GM19397 (cell line): ENCODE measurements at regions not wholly inside any gene's neighbourhood (a gene's known extent, or its start where the extent isn't known, plus 50 kb on each side); places are given as distances from the start of the nearest gene placed in this dataset.
A peak's percentile ranks its signal among the peaks of the same experiment; 100 is the strongest.

Experiments used
- ATAC-seq: cut with Tn5 transposase; IDR thresholded peaks from one replicate; pipeline ENCODE4 v1.9.1; 2021; ENCODE audit warnings: mild to moderate bottlenecking, moderate library complexity; ENCODE audit not compliant: unreplicated experiment

GRCh38 chr14:46788994-46789393 lies 137.4 kb upstream of the RPL10L start:
- no peak for ATAC-seq

- ATAC-seq = no peak
Measured at GRCh38 chr14:46782281-46782680, 130.7 kb upstream of the RPL10L start.

- ATAC-seq = peak; percentile 92
Measured at GRCh38 chr14:46769292-46769691, 117.7 kb upstream of the RPL10L start.

- no peak for ATAC-seq
Measured at GRCh38 chr14:46747001-46747652, 95.5 kb upstream of the RPL10L start.

GRCh38 chr14:46734286-46734685 lies 82.7 kb upstream of the RPL10L start:
- ATAC-seq = no peak

- ATAC-seq = no peak
Measured at GRCh38 chr14:46717211-46717610, 65.6 kb upstream of the RPL10L start.
